ENCODE measurements at regions not wholly inside any gene's neighbourhood (a gene's known extent, or its start where the extent isn't known, plus 50 kb on each side); places are given as distances from the start of the nearest gene placed in this dataset.

DNA sequence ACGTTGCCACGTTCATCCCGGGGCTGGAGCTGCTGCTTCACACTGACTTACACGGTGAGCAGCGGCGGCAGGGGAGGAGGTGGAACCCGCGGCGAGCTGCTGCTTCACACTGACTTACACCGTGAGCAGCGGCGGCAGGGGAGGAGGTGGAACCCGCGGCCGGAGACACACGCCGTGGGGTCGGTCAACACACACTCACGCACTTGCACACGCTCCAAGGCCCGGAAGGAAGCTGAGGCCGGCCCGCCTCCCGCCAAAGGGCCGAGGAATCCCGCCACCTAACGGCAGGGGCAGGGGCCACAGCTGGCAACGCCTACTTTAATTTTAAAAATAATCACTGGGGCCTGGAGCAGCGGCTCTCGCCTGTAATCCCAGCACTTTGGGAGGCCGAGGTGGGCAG is 94.4 kb upstream of the FOXC1 start:
- no peak for DNase-seq (ENCODE audit: low read depth in 2 of 2)

DNA sequence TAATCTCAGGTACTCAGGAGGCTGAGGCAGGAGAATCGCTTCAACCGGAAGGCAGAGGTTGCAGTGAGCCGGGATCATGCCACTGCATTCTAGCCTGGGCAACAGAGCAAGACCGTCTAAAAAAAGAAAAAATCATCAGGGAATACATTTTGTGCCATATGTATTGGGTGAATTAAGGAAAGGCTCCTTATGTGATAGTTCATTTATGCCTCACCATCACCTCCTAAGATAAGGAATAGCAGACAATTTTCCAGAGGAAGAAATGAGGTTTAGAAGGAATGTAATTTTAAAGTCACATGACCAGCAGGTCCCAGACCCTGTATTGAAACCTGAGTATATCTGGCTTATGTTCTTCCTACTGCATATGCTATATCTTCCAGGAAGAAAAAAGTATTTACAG is 93.9 kb upstream of the FOXC1 start:
- DNase-seq (ENCODE audit: low read depth in 2 of 2): no peak

DNA sequence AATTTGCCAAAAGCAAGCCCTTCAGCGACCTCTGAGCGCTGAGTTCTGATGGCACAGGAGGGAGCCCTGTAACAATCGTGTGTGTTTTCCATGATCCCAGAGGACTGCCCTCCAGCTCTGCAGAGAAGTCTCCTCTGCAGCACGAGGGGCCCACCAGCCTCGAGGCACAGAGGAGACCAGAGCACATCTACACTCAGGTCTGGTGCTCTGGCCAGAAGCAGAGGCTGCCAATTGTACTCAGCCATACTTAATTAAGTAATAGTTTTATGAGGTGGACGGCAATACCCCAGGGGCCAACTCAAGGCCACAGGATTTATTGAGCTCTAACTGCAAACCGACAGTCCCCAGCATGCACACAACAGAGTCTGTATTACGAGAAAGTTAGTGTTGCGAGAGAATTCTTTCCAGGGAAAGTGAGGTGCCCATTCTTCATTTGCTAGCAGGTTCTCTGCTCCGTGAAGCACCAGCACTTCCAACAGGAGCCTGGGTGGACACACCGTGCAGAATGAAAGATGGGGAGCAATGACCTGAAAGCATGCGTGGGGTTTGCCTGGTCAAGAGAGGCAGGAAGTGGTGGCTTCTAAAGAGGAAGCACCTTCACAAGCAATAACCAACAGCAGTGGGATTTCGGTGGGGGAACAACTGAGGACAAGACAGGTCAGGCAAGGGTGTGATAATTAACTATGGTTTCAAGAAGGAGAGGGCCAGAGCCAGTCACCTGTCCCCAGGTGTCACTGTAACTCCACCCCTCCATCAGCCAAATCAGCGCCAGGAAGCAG is 92.8 kb upstream of the FOXC1 start:
- DNase-seq (ENCODE audit: low read depth in 2 of 2): no peak

DNA sequence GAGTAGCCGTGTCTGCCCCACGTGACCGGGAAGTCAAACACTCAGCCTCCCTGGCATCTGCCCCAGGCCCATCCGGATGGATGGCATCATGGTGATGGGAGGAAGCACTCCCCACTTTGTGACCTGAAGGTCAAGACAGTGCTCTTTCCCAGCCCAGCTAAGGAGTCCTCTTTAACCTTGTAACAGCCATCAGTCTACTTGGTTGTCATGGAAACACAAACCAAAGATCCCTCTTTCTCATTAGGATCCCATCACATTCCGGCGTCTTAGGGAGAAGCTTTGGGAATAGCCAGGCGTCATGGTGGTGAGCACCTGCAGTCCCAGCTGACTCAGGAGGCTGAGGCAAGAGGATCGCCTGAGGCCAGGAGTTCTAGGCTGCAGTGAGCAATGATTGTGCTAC is 90.9 kb upstream of the FOXC1 start:
- no peak for DNase-seq (ENCODE audit: low read depth in 2 of 2)

DNA sequence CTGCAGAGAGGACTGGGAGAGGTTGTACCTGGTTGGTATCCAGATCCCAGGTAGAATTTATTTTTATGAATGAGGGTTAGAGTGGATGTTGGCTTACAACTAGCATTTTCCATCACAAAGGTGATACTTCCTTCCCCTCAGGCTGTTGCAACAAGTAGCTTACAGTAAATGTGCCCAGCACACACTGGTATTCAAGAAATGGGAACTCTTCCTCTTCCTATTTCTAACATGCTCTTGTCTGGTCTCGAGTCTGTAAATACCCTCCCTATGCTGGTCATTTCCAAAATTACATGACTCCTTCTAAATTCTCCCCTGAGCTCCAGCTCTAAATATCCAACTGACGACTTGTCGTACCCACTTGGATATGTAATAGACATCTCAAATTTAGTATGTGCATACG is 90.1 kb upstream of the FOXC1 start:
- DNase-seq (ENCODE audit: low read depth in 2 of 2): no peak

DNA sequence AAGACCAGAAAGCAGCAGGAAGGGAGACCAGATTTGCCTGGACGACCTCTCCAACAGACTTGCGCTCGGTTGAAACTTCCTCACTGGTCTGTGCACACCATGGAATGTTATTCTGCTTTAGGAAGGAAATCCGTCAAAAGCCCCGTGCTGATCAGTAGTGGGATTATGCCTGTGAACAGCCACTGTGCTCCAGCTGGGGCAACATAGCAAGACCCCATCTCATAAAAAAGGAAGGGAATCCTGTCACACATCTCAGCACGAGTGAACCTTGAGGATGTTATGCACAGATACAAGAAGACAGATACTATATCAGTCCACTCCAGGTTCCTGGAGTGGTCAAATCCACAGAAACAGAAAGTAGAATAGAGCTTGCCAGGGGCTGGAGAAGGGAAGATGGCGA is 86.9 kb upstream of the FOXC1 start:
- DNase-seq (ENCODE audit: low read depth in 2 of 2): no peak

DNA sequence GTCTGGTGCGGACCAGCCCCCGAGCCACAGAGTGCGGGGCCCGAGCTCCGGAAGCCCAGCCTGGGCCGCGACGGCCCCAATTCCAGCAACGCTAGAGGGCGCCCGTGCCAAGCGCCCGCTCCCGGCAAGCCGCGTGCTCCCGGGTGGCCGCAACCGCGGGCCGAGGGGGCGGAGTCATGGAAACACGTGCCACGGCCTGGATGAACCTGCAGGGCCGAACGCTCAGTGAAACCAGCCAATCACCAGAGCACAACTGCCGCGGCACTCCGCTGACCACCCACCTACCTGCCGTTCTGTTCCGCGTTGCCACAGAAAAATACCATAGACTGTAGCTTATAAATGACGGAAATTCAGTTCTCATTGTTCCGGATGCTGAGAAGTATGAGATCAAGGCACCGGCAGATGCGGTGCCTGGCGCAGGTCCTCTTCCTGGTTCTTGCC is 85.7 kb upstream of the FOXC1 start:
- peak; percentile 55 to 65 for DNase-seq (ENCODE audit: low read depth in 2 of 2)

DNA sequence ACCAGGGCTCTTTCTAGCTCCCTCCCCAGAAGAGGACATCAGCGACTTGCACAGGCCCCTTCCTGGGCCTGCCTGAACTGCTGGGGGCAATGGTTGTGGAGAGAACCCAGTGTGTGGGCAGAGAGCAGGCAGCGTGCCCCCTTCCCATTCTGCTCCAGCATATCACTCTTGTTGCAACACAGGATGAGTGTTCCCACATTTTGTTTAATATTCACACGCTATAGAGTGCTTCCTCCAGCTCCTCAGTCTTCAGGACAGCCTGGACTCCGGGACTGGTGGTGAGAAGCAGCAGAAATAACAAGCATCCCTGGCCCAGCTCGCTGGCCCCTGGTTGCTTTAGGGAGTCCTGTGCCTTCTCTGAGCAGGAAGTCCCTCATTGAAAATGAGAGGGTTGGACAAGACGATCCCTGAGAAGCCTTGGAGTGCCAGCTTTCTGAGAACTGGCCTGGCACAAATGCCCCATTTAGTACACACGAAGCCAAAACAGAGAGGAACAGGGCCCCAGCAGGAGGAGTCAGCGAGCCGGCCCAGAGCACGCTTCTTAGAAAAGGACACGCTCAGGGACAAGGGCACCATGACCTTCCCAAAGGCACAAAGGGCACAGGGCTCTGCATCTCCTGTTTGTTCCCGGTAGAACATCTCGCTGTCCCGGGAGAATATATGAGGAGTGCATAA is 84.2 kb upstream of the FOXC1 start:
- no peak for DNase-seq (ENCODE audit: low read depth in 2 of 2)

DNA sequence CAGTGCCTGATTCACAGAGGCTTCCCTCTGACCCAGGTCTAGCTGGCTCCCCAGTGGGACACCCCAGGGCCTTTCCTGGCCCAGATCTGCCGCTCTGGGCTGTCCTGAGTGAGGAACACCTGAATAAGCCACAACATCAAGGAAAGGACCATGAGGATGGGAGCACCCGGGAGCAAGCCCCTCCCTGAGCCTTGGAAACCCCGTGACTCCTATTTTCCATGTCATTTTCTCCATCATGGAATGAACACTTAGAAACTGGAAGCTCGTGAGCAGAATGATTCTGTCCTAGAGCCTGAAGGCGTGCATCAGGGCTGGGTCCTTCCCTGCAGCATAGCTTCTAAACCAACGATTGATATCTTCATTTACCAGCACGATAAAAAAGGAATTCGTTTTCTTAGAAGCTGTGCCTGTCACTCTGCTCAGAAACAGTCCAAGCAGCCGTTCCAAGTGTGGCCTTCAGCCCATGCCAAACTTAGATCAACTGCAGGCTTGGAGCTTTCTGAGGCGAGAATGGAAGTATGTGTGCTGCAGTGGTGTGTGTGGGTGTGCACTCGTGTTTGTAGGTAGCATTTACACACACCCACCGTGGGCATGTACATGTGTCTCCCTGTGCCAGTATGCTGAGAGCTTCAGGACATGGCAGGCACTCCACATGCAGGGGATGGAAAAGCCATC is 83.2 kb upstream of the FOXC1 start:
- DNase-seq (ENCODE audit: low read depth in 2 of 2): no peak

DNA sequence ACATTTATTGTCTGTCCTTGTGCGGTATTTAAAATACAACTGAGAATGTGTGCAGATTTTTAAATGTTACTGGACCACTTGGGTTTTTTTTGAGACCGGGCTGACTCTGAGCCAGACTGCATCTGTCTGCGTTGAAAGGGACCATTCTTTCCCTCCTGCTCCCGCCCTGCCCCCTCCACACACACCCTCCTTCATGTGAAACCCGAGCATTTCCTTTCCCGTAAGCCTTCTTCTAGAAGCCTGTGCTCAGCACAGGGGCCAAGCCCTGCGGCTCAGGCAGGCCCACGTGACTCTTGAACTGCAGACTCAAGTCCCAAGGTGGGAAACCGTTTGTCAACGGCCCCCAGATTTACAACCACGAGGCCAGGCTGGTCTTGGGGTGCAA is 82.7 kb upstream of the FOXC1 start:
- no peak for DNase-seq (ENCODE audit: low read depth in 2 of 2)

DNA sequence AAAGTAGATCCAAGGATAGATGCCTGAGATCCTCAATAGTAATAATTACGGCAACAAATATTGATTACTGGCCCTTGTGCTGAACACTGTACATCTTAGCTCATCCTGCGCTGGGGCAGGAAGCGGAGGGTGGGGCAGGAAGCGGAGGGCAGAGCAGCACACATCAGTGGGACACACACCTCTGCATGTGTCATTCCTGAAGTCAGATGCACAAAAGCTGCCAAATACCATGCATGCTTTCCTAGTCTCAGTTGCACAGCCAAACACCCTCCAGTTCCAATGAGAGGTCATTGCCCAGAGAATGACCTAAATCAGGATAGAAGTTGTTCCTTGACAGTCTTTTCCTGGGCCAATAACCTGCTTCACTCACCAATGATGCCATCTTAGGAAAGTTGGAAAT is 74.4 kb upstream of the FOXC1 start:
- no peak for DNase-seq (ENCODE audit: low read depth in 2 of 2)

DNA sequence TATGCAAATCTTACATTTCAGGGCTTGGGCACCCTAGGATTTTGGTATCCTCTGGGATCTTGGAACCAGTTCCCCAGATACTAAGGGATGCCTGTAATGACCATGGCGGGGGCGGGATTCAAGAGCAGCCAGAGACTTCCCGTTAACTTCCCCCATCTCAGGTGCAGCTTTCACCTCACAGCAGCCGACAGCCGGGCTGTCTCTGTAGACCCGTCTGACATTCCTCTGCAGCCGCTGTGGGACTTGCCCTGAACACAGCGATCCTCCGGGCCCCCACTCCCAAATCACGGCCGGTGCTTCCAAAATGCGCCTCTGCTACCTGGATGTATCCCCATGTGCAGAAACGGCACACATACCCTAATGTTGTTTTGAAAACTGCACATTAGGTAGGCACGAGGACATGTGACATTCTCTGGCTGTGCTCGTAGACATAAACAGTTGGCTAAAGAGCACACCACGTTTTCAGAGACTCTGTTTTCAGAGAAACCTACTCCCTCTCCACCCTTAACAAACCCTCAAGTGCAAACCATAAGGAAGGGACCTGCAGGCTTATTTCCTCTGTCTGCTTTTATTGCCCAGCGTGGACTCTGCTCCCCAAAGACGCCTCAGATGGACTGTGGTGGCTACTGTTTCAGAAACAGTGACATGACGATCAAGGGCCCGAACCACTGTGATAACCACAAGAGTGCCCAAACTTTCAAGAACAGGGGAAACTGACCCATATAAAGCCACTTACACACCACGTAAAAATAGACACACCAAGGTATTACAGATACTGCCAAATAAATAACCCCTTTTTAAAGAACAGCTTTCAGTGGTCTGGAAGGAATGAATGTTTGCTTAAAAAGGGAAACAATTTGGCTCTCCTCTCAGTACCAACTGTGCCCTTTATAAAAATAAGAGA is 72.9 kb upstream of the FOXC1 start:
- DNase-seq (ENCODE audit: low read depth in 2 of 2): no peak

DNA sequence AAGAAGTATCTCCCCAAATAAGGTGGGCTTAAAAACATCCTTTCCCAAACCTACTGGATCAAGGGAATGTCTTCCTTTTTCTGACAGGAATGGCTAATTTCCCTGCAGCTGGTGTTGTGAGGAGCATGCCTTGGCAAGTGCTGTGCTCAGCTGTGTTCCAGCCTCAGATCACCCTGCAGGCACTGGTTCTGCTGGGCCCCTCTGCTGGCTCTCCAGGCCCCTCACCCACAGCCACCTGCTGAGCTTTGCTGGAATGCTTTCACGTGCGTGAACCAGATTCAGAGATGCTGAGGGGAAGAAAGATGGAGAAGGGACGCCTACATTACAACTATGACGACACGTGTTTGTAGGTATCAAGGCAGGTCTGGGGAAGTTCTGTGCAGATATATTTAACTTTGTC is 71.3 kb upstream of the FOXC1 start:
- no peak for DNase-seq (ENCODE audit: low read depth in 2 of 2)

DNA sequence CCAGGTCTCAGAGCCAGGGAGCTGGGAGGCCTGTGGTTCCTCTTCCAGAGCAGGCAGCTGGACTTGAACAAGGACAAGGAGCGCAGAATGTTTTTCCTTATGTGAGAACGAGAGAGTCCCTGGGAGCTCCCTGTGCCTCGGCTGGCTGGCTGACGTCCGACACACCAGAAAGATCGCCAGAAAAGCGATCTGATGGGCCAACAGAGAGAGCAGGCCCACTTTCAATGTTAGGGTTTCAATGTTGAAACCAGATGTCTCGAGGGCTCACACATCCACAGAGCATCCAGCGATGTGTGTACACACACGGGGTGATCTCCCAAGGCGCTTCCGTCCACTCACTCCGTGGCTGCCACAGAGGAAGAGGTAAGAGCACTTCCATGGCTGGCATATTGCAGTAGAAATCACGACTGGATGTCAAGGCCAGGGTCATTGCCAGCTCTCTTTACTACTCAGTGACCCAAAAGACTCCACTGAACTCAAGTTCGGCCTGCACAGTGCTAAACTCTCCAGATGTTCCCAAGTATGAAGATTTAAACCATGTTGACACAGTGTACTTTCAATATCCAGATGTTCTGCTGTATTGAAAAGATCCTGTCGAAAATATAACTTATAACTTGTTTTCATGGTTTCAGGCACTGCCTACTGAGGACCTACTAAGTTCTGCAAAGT is 70.8 kb upstream of the FOXC1 start:
- DNase-seq (ENCODE audit: low read depth in 2 of 2): no peak

DNA sequence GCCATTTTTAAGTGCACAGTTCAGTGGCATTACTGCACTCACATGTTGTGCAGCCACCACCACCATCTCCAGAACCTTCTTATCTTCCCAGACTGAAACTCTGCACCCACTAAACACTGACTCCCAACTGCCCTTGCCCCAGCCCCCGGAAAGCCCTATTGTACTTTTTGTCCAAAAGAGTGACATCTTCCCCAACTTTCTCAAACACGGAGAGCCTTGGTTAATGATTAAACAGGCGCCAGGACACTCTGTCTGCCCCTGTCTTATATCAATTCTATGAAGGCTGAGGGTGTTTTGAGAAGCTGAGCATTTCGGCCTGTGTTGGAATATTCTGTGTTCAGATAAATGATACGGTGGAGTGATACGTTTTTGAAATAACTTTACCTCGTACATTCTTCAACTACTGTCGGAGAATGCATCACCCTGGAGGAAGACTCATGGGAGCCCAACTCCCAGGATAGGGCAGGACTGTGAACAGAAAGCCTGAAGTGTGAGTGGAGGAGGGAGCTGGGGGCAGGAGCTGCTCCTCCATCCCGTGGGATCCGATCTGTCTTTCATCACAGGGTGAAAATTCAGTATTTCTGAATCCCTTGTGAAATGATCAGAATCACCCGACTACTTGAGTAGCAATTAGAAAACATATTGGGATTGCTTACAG is 68.7 kb upstream of the FOXC1 start:
- no peak for DNase-seq (ENCODE audit: low read depth in 2 of 2)

DNA sequence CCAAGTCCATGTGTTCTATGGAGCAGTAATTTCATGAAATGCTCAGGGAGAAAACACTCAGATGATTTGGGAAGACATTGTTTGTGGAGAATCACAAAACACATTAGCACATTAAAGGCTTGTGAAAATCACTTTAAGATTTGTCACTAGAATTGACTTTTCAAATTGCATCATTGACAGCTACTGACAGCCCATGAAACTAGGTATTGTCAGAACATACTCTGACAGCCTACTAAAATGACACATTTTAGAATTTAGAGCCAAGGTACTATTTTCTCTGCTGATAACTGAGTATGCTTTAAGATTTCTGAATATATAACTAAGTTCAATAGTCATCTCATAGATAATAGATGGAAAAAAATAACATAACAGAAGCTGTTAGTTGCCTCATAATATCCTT is 67.4 kb upstream of the FOXC1 start:
- DNase-seq (ENCODE audit: low read depth in 2 of 2): no peak

DNA sequence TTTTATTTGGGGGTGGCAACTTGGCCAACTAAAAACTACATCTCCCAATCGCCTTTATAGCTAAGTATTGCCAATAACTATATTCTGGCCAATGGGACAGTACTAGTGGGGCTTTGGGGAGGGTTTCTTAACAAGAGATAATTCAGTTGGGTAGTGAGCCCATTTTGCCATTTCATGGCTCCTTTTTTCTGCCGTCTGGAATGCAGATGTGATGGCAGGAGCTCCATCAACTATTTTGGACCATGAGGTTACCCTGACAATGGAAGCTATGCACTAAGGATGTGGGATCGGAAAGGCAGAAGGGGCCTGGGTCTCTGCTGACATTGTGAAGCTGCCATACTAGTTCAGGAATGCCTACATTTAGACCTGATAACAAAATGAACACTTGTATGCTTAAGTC is 67.0 kb upstream of the FOXC1 start:
- no peak for DNase-seq (ENCODE audit: low read depth in 2 of 2)

DNA sequence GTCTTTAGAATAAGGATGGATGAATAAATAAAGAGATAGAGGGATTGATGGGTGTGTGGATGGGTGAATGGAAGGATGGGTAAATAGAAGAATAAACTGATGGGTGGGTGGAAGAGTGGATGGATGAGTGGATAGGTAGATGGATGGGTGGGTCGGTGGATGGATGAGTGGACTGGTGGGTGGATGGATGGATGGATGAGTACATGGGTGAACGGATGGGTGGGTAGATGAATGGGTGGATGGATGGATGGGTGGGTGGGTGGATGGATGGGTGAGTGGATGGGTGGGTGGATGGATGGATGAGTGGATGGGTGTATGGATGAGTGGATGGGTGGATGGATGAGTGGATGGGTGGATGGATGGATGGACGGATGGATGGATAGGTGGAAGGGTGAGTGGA is 65.7 kb upstream of the FOXC1 start:
- DNase-seq (ENCODE audit: low read depth in 2 of 2): no peak

DNA sequence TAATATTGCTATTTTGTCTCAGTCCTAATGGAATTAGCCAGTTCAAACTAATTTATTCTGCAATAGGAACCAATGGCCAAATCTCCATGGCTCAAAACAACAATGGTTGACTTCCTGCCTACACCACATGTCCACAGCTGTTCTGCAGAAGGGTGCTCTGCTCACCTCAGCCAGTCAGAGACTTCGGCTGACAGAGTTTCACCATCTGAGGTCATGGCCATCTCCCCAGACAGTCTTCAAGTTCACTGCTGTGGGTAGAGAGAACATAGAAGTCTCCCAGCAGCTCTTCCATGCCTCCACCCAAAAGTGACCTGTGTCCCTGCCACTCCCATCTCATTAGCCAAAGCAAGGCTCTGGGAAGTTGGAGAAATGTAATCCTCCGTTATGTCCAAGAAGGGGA is 65.1 kb upstream of the FOXC1 start:
- DNase-seq (ENCODE audit: low read depth in 2 of 2): no peak

DNA sequence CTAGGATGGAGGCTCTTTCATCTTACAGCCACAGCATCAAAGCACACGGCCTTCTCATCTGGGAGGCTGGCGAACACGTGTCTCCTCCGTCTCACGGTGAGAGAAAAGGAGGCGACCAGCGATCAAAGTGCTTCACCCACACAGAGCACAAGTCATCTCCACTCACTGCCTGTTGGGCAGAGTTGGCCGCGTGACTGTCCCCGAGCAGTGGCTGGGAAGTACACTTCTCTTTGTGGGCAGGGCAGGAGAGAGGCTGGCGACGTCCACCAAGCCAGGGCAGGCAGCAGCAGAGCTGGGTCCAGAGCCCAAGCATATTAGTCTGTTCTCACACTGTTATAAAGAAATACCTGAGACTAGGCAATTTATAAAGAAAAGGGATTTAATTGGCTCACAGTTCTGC is 64.1 kb upstream of the FOXC1 start:
- DNase-seq (ENCODE audit: low read depth in 2 of 2): no peak

DNA sequence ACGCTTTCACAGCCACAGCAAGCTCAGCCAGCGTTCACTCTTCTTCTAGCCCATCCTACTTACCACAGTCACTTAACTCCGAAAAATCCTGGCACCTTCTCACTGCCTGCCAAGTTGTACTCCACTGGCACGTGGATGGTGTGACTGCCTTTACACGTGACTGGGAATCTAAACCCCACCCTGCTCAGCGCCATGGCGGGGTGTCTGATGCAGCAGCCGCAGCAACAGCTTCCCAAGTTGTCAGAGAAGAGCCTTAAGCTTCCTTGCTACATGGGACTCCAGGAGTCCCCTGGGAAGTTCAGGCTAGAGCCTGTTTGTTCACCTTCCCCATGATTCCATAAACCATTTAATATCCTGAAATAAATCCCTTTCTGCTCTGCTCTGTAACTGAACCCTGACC is 61.9 kb upstream of the FOXC1 start:
- no peak for DNase-seq (ENCODE audit: low read depth in 2 of 2)

Measured in stimulated activated CD4-positive, alpha-beta T cell treated with anti-CD3 and anti-CD28 coated beads, Interleukin-1b, Interleukin-23, amount 100 ng/mL, for 1 hour (primary cell).